ENCODE measurements at regions not wholly inside any gene's neighbourhood (a gene's known extent, or its start where the extent isn't known, plus 50 kb on each side); places are given as distances from the start of the nearest gene placed in this dataset.

GRCh38 chr11:95593111-95593510, 196.5 kb downstream of the FAM76B start:
- no peak overlapping the region for H3K27ac Mint-ChIP-seq
- no peak overlapping the region for H3K4me3 ChIP-seq (ENCODE audit: control extremely low read depth in 1 of 5, extremely low read depth in 1 of 5, insufficient read depth in 1 of 5, low read depth in 2 of 5, low read length in 4 of 5)
- no peak overlapping the region for H2AFZ ChIP-seq (ENCODE audit: insufficient read depth, low read depth, low read length, poor library complexity, severe bottlenecking)
- intact Hi-C loops (cut with micrococcal nuclease), result no loop called here
- H3K9me3 Mint-ChIP-seq (ENCODE audit: insufficient read depth), result no peaks in the 10 kb centered on the region
- no peaks in the 10 kb centered on the region for H3K9me3 ChIP-seq (ENCODE audit: control extremely low read depth in 1 of 3, control insufficient read depth in 2 of 3, insufficient read depth in 1 of 3, low read length in 2 of 3)
- no peaks in the 10 kb centered on the region for H3K36me3 ChIP-seq (replicated peaks in 1 of 2; ENCODE audit: control extremely low read depth in 1 of 2, control insufficient read depth in 1 of 2, extremely low read depth in 1 of 2, insufficient read depth in 2 of 2, low read length in 1 of 2)
- H3K9ac ChIP-seq (ENCODE audit: low read length), result no peak overlapping the region
- no peaks in the 10 kb centered on the region for H3K4me1 Mint-ChIP-seq
- DNase-seq, result no peak
- ChIA-PET POLR2A (no interaction called here), CTCF (no interaction called here)
- no peak overlapping the region for H3K4me2 ChIP-seq (replicated peaks; ENCODE audit: low read depth, low read length, poor library complexity, severe bottlenecking)
- TF ChIP-seq CTCF (IDR thresholded peaks at IDR 0.05) (no peak), EZH2 (IDR thresholded peaks at IDR 0.05; ENCODE audit: borderline replicate concordance, insufficient read depth, low read depth, low read length, poor library complexity, severe bottlenecking) (no peak)
- no peaks in the 10 kb centered on the region for H3K27me3 Mint-ChIP-seq
- no peak for ATAC-seq (ENCODE audit: low read depth)
- H4K20me1 ChIP-seq (ENCODE audit: control insufficient read depth, insufficient read depth, low read length, poor library complexity, severe bottlenecking), result no peaks in the 10 kb centered on the region
- no peak overlapping the region for H3K4me3 Mint-ChIP-seq
- H3K4me1 ChIP-seq (ENCODE audit: control insufficient read depth in 2 of 2, insufficient read depth in 2 of 2, low read length in 2 of 2), result no peaks in the 10 kb centered on the region
- no peak overlapping the region for H3K27ac ChIP-seq (ENCODE audit: low read length in 2 of 2)
- WGBS (ENCODE audit: insufficient coverage), result 100% methylated on average over 1 of the region's 3 CpGs
- no peaks in the 10 kb centered on the region for H3K27me3 ChIP-seq (replicated peaks in 1 of 4; ENCODE audit: control extremely low read depth in 1 of 4, control insufficient read depth in 3 of 4, insufficient read depth in 4 of 4, low read length in 3 of 4)
- no peaks in the 10 kb centered on the region for H3K79me2 ChIP-seq (ENCODE audit: control insufficient read depth, insufficient read depth, low read length)

GRCh38 chr11:95592471-95592870, 197.1 kb downstream of the FAM76B start:
- no peaks in the 10 kb centered on the region for H3K79me2 ChIP-seq (ENCODE audit: control insufficient read depth, insufficient read depth, low read length)
- no peak overlapping the region for H3K9ac ChIP-seq (ENCODE audit: low read length)
- POLR2A ChIA-PET, result no interaction called here
- H3K4me3 ChIP-seq (ENCODE audit: control extremely low read depth in 1 of 5, extremely low read depth in 1 of 5, insufficient read depth in 1 of 5, low read depth in 2 of 5, low read length in 4 of 5), result no peak overlapping the region
- no peaks in the 10 kb centered on the region for H3K9me3 ChIP-seq (ENCODE audit: control extremely low read depth in 1 of 3, control insufficient read depth in 2 of 3, insufficient read depth in 1 of 3, low read length in 2 of 3)
- no peaks in the 10 kb centered on the region for H4K20me1 ChIP-seq (ENCODE audit: control insufficient read depth, insufficient read depth, low read length, poor library complexity, severe bottlenecking)
- intact Hi-C loops (cut with micrococcal nuclease), result no loop called here
- no peak for TF ChIP-seq CTCF (IDR thresholded peaks at IDR 0.05)
- TF ChIP-seq EZH2 (IDR thresholded peaks at IDR 0.05; ENCODE audit: borderline replicate concordance, insufficient read depth, low read depth, low read length, poor library complexity, severe bottlenecking), result no peak
- Mint-ChIP-seq H3K4me3 (no peak overlapping the region), H3K27me3 (no peaks in the 10 kb centered on the region), H3K27ac (no peak overlapping the region), H3K9me3 (ENCODE audit: insufficient read depth) (no peaks in the 10 kb centered on the region), H3K4me1 (no peaks in the 10 kb centered on the region)
- no peak overlapping the region for H3K27ac ChIP-seq (ENCODE audit: low read length in 2 of 2)
- no peaks in the 10 kb centered on the region for H3K27me3 ChIP-seq (replicated peaks in 1 of 4; ENCODE audit: control extremely low read depth in 1 of 4, control insufficient read depth in 3 of 4, insufficient read depth in 4 of 4, low read length in 3 of 4)
- H2AFZ ChIP-seq (ENCODE audit: insufficient read depth, low read depth, low read length, poor library complexity, severe bottlenecking), result no peak overlapping the region
- H3K4me2 ChIP-seq (replicated peaks; ENCODE audit: low read depth, low read length, poor library complexity, severe bottlenecking), result no peak overlapping the region
- ATAC-seq (ENCODE audit: low read depth) (no peak), DNase-seq (no peak)
- CTCF ChIA-PET, result no interaction called here
- WGBS (ENCODE audit: insufficient coverage), result 82% methylated on average over 4 of the region's 4 CpGs
- no peaks in the 10 kb centered on the region for H3K36me3 ChIP-seq (replicated peaks in 1 of 2; ENCODE audit: control extremely low read depth in 1 of 2, control insufficient read depth in 1 of 2, extremely low read depth in 1 of 2, insufficient read depth in 2 of 2, low read length in 1 of 2)
- no peaks in the 10 kb centered on the region for H3K4me1 ChIP-seq (ENCODE audit: control insufficient read depth in 2 of 2, insufficient read depth in 2 of 2, low read length in 2 of 2)

Measured in B cell (primary cell).